B cell (primary cell): ENCODE measurements at regions not wholly inside any gene's neighbourhood (a gene's known extent, or its start where the extent isn't known, plus 50 kb on each side); places are given as distances from the start of the nearest gene placed in this dataset.
"Not testable (repeated sequence)": the region's sequence is repeated elsewhere in the genome, so short reads cannot be mapped to it uniquely, and the experiment has no call there.

ENCODE experiments used
- ATAC-seq: fragments of 200-7000 bp; cut with Tn5 transposase; one replicate; pipeline ENCODE4 v1.10.0; 2021; ENCODE audit warnings: low read depth, mild to moderate bottlenecking, moderate number of reproducible peaks, moderate library complexity
- CTCF ChIA-PET: fragments of 350-600 bp; sonication (Branson Sonifier 250); formaldehyde crosslinking; loops from one replicate; lab custom pipeline; 2021; ENCODE audit warnings: antibody characterized with exemption, inconsistent platforms; lab: Charles Lee
- POLR2A ChIA-PET: fragments of 350-600 bp; sonication (Branson Sonifier 250); formaldehyde crosslinking; loops from one replicate; lab custom pipeline; 2021; ENCODE audit warnings: antibody characterized with exemption; lab: Charles Lee
- DNase-seq: peaks from one replicate; pipeline ENCODE4 v3.0.0; 2013
- H2AFZ ChIP-seq: 2 replicates; pipeline ENCODE4 v1.6.1; 2012; ENCODE audit warnings: mild to moderate bottlenecking, low read depth, low read length; ENCODE audit not compliant: insufficient read depth, poor library complexity, severe bottlenecking
- H3K27ac ChIP-seq, 2 donors: 1 replicate in 1 of 2; 2 replicates in 1 of 2; pipeline ENCODE4 v1.5.1; 2012 to 2013; ENCODE audit warnings: low read length in 2 of 2, mild to moderate bottlenecking in 2 of 2, moderate library complexity in 1 of 2
- H3K27me3 ChIP-seq, 4 experiments: fragments of 200-600 bp in 1 of 4; sonication (generic) in 1 of 4; replicated peaks in 1 of 4; 1 replicate in 2 of 4; 2 replicates in 2 of 4; pipeline versions ENCODE4 v1.6.1 to v1.7.0; 2013 to 2016; ENCODE audit warnings: low read length in 3 of 4, mild to moderate bottlenecking in 2 of 4, mixed read lengths in 1 of 4, moderate library complexity in 1 of 4; ENCODE audit not compliant: insufficient read depth in 4 of 4, control insufficient read depth in 3 of 4; ENCODE audit errors: control extremely low read depth in 1 of 4
- H3K36me3 ChIP-seq, 2 experiments: replicated peaks in 1 of 2; 1 replicate in 1 of 2; 2 replicates in 1 of 2; pipeline versions ENCODE4 v1.6.1 to v1.7.1; 2013; ENCODE audit warnings: low read length in 1 of 2; ENCODE audit not compliant: insufficient read depth in 2 of 2, control insufficient read depth in 1 of 2; ENCODE audit errors: control extremely low read depth in 1 of 2, extremely low read depth in 1 of 2
- H3K4me1 ChIP-seq, 2 donors: fragments of 200-600 bp in 1 of 2; sonication (generic) in 1 of 2; 1 replicate in 1 of 2; 2 replicates in 1 of 2; pipeline versions ENCODE4 v1.5.1 to v1.6.1; 2013 to 2017; ENCODE audit warnings: low read length in 2 of 2; ENCODE audit not compliant: control insufficient read depth in 2 of 2, insufficient read depth in 2 of 2
- H3K4me2 ChIP-seq: replicated peaks from 2 replicates; pipeline ENCODE3; 2012; ENCODE audit warnings: mild to moderate bottlenecking, low read depth, low read length; ENCODE audit not compliant: poor library complexity, severe bottlenecking
- H3K4me3 ChIP-seq, 5 experiments: fragments of 200-600 bp in 1 of 5; sonication (generic) in 1 of 5; 1 replicate in 3 of 5; 2 replicates in 2 of 5; pipeline versions ENCODE4 v1.5.1 to v1.7.0; 2011 to 2016; ENCODE audit warnings: low read length in 4 of 5, mild to moderate bottlenecking in 4 of 5, low read depth in 2 of 5, control low read depth in 1 of 5, moderate library complexity in 1 of 5; ENCODE audit not compliant: insufficient read depth in 1 of 5; ENCODE audit errors: control extremely low read depth in 1 of 5, extremely low read depth in 1 of 5
- H3K79me2 ChIP-seq: fragments of 200-600 bp; sonication (generic); one replicate; pipeline ENCODE4 v1.6.0; 2016; ENCODE audit warnings: low read length; ENCODE audit not compliant: control insufficient read depth, insufficient read depth
- H3K9ac ChIP-seq: fragments of 200-600 bp; sonication (generic); 2 replicates; pipeline ENCODE4 v1.6.1; 2017; ENCODE audit warnings: mild to moderate bottlenecking, low read length, moderate library complexity
- H3K9me3 ChIP-seq, 3 donors: one replicate each; pipeline versions ENCODE4 v1.6.1 to v1.7.1; 2013; ENCODE audit warnings: low read length in 2 of 3; ENCODE audit not compliant: control insufficient read depth in 2 of 3, insufficient read depth in 1 of 3; ENCODE audit errors: control extremely low read depth in 1 of 3
- H4K20me1 ChIP-seq: 2 replicates; pipeline ENCODE4 v1.6.0; 2012; ENCODE audit warnings: mild to moderate bottlenecking, low read length; ENCODE audit not compliant: insufficient read depth, control insufficient read depth, poor library complexity, severe bottlenecking
- H3K27ac Mint-ChIP-seq: one replicate; pipeline ENCODE4 v1.8.0; 2021; ENCODE audit warnings: mixed read lengths
- H3K27me3 Mint-ChIP-seq: one replicate; pipeline ENCODE4 v1.8.0; 2021; ENCODE audit warnings: mixed read lengths
- H3K4me1 Mint-ChIP-seq: one replicate; pipeline ENCODE4 v1.8.0; 2021; ENCODE audit warnings: mixed read lengths
- H3K4me3 Mint-ChIP-seq: one replicate; pipeline ENCODE4 v1.8.0; 2021; ENCODE audit warnings: mixed read lengths
- H3K9me3 Mint-ChIP-seq: one replicate; pipeline ENCODE4 v1.8.0; 2022; ENCODE audit warnings: mixed read lengths; ENCODE audit not compliant: insufficient read depth
- WGBS: methylation state at CpG from one replicate; pipeline ENCODE4 v1.1.5; 2013; ENCODE audit warnings: missing lambda C conversion rate; ENCODE audit not compliant: insufficient coverage; 5-methylcytosine and 5-hydroxymethylcytosine counted together
- intact Hi-C: fragments of 100-400 bp; cut with micrococcal nuclease; formaldehyde crosslinking; loops from one replicate; pipeline ENCODE4 v1.10.0; 2022

- H3K27me3 Mint-ChIP-seq, H3K36me3 ChIP-seq, H3K4me3 ChIP-seq, H3K79me2 ChIP-seq, H3K4me1 ChIP-seq, H3K27ac ChIP-seq, CTCF ChIA-PET, H4K20me1 ChIP-seq, POLR2A ChIA-PET, H3K4me1 Mint-ChIP-seq, intact Hi-C loops, H3K9ac ChIP-seq, H3K27ac Mint-ChIP-seq, DNase-seq, H3K9me3 Mint-ChIP-seq, H2AFZ ChIP-seq, H3K27me3 ChIP-seq, H3K9me3 ChIP-seq, H3K4me3 Mint-ChIP-seq, ATAC-seq, H3K4me2 ChIP-seq: not testable (repeated sequence)
- WGBS = no CpG with 5 or more reads among the region's 40 CpGs
These were observed 167.2 kb downstream of the POTEG start for GRCh38 chr14:19266908-19267307.

GRCh38 chr14:19267636-19268035, 166.5 kb downstream of the POTEG start:
- H3K4me1 Mint-ChIP-seq, H3K27me3 Mint-ChIP-seq, H3K9me3 ChIP-seq, H3K4me3 Mint-ChIP-seq, ATAC-seq, H3K27ac Mint-ChIP-seq, H3K4me1 ChIP-seq, H3K79me2 ChIP-seq, intact Hi-C loops, H3K4me3 ChIP-seq, H3K9me3 Mint-ChIP-seq, CTCF ChIA-PET, H3K9ac ChIP-seq, H3K36me3 ChIP-seq, H2AFZ ChIP-seq, H3K27me3 ChIP-seq, H4K20me1 ChIP-seq, H3K27ac ChIP-seq, POLR2A ChIA-PET, H3K4me2 ChIP-seq: not testable (repeated sequence)
- DNase-seq = peak; percentile 0
- 91% methylated on average over 8 of the region's 16 CpGs for WGBS

GRCh38 chr14:19268047-19268627, 166.0 kb downstream of the POTEG start:
- intact Hi-C loops = not testable (repeated sequence)
- no CpG with 5 or more reads among the region's 21 CpGs for WGBS

GRCh38 chr14:19272235-19272634, 161.9 kb downstream of the POTEG start:
- H3K4me3 Mint-ChIP-seq, H4K20me1 ChIP-seq, H3K79me2 ChIP-seq, H3K27ac Mint-ChIP-seq, H3K9ac ChIP-seq, H3K9me3 Mint-ChIP-seq, H2AFZ ChIP-seq, H3K36me3 ChIP-seq, H3K4me1 ChIP-seq, intact Hi-C loops, CTCF ChIA-PET, ATAC-seq, H3K4me2 ChIP-seq, H3K9me3 ChIP-seq, DNase-seq, H3K27me3 Mint-ChIP-seq, H3K27me3 ChIP-seq, H3K4me1 Mint-ChIP-seq, H3K27ac ChIP-seq, H3K4me3 ChIP-seq, POLR2A ChIA-PET: not testable (repeated sequence)
- WGBS = no CpG with 5 or more reads among the region's 1 CpG

More at GRCh38 chr14:19268047-19268627, 166.0 kb downstream of the POTEG start:
- CTCF ChIA-PET, H3K36me3 ChIP-seq, H3K4me3 Mint-ChIP-seq, H3K4me2 ChIP-seq, H3K79me2 ChIP-seq, H3K9me3 Mint-ChIP-seq, H3K4me1 Mint-ChIP-seq, H3K27me3 Mint-ChIP-seq, H4K20me1 ChIP-seq, H3K9me3 ChIP-seq, ATAC-seq, H3K27ac Mint-ChIP-seq, H3K4me1 ChIP-seq, H2AFZ ChIP-seq, POLR2A ChIA-PET, H3K27ac ChIP-seq, H3K9ac ChIP-seq, H3K27me3 ChIP-seq, H3K4me3 ChIP-seq, DNase-seq: not testable (repeated sequence)
